GM03348 (cell line): ENCODE measurements at regions not wholly inside any gene's neighbourhood (a gene's known extent, or its start where the extent isn't known, plus 50 kb on each side); places are given as distances from the start of the nearest gene placed in this dataset.
A peak's percentile ranks its signal among the peaks of the same experiment; 100 is the strongest.
"Not testable (repeated sequence)": the region's sequence is repeated elsewhere in the genome, so short reads cannot be mapped to it uniquely, and the experiment has no call there.

Experiments
- DNase-seq: peaks from one replicate; pipeline ENCODE4 v3.0.0; 2012; ENCODE audit warnings: low spot score

DNA sequence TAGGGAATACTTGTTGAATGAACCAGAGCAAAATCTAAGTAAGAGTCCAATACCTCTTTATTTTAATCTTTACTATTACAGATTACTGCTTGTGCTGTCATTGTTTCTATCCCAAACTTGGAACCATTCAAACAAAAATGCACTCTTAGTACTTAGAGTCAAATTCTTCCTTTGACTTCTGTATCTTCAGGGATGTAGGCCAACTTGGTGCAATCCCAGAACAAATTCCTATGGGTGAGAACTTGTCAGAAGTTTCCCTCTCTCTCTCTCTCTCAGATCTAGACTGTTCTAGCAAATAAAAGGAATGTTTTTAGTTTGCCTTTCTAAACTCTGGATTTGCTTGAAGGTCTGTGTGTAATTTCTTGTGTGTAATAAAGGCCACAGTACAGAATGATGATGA, 329.0 kb upstream of the TMTC4 start:
- DNase-seq = no peak

DNA sequence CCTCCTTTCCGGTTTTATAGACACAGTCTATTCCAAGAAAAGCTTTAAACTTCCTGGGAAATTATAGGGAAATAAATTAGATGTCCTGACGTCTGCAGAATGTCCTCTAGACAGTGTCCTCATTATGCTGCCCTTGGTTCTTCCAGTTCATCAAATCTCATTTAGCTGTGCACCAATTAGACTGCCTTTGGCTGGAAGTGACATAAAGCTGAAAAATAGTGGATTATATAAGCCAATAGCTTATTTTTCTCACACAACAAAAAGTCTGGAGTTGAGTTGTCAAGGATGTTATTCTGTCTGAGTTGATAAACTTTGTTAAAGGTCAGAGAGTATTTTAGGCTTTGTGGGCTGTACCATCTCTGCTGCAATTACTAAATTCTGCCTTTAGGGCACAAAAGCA, 314.8 kb upstream of the TMTC4 start:
- no peak for DNase-seq

DNA sequence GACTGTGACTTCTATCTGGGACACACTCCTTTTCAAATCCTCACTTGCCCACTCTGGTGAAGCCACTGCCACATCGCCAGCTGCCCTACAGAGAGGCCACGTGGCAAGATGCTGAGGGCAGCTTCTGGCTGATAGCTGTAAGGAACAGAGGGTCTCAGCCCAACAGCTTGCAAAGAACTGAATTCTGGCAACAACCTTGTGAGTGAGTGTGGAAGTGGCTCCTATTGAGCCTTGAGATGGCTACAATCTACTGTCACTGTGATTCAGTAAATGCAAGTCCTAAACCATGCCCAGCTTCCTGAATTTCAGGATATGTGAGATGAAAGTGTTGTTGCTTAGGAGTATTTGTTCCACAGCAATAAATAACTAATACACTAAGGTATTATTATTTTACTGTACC, 314.3 kb upstream of the TMTC4 start:
- no peak for DNase-seq

DNA sequence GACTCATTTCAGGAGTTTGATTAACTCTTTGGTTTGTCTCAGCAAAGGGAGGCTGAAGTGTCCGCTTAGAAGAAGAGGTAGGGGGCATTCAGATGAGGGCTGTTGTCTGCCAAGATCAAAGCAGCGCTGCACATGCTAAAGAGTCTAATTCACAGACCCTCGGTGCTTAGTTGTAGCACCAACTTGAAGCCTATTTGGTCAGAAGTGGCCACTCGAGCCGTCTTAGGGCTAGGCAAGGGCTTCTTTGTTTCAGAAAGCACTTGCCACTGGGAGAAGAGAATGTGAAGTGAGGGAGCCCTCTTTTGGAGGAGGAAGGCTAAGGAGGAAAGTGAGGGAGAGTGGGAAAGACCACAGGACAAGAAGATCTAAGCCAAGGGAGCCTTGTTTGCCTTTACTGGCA, 313.4 kb upstream of the TMTC4 start:
- peak; percentile 11 for DNase-seq

DNA sequence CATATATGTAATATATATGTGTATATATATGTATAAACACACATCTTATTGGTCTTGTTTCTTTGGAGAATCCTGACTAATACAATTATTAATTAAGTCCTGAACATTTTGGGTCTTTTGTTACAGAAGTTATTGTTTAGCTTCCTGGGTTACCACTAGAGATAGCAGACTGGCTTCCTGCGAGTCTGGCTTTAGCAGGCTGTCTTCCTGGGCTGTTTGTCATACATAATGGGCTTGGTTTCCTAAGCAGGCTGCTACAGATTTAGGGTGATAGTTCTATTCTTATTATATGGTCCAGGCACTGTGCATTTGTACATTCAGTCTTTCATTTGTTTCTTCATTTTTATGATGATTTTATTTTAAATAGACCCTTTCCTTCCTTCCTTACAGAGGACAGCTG, 312.0 kb upstream of the TMTC4 start:
- DNase-seq = no peak

DNA sequence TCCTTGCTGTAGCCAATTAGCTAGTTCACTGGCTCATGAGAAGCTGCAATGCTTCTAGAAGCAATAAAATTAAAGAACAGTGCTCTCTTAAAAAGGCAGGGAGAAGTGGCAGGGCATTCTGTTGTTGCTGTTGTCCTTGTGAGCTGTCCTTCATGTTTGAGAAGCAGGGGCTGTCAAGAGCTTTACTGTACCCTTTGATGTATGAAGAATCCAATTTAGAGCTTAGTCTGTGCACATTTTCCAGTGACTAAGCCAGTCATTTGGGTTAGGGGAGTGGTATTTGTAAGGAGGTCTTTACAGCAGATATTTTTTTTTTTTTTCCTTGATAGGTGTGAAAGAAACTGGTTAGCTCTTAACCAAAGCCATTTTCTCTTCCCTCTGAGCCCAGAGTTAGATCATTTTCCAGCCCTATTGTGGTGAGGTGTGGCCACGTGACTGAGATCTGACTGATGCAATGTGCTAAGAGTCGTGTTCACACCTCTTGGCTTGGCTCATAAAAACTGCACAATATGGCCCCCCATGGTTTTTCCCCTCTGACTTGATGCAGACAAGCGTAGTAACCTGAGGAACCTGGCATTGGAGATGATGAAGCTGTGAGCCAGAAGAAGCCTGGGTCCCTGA, 309.6 kb upstream of the TMTC4 start:
- no peak for DNase-seq

DNA sequence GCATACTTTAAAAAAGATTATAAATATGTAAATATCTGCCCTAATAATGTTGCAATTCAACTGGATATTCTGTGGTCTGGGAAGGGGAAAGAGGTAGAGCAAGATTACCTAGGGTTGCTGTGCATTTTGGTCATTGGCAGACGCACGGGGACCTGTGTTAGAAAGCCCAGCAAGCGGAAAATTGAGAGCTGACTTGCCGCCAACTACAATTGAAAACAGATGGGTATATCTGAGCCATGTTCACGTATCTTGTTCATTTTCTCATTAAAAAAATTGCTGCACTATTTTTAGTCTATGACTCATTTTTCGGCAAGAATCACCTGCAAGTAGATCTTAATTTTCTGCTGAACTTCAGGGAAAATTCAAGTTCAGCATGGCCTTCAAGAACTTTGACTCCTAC, 308.5 kb upstream of the TMTC4 start:
- DNase-seq = no peak

DNA sequence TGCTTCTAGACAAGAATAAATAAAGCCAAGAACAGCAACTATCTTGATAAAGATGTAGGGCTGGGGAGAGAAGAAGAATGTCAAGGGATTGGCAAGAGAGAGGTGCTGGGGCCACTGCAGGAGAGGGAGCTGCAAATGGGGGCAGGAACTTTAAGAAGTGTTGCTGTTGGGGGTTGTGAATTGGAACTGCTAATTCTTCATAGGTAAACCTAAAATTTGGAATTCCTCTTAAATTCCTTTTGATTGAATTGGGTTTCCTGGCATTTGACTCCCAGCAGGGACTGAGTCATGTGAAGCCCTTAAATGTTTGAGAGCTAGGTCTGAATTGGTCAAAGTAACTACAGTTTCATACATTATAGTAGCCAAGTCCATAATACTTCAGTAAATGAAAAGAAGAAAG, 305.6 kb upstream of the TMTC4 start:
- DNase-seq = no peak

DNA sequence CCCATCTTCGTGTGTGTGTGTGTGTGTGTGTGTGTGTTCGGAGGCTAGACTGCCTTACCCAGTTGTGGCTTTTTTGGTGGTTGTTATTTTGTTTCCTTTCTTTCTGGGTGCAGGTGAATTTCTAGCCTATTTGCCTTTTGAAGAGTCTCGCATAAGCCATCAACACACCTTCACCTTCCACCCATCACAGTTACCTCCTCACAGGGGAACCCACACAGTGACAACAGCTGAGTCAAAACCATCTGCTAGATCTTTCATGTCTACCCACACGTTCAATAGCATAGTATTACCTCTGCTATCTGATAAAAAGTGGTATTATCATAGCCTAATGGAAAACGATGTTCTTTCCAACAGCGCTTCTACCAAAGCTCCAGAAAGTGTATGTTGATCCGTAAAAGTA, 303.2 kb upstream of the TMTC4 start:
- no peak for DNase-seq

DNA sequence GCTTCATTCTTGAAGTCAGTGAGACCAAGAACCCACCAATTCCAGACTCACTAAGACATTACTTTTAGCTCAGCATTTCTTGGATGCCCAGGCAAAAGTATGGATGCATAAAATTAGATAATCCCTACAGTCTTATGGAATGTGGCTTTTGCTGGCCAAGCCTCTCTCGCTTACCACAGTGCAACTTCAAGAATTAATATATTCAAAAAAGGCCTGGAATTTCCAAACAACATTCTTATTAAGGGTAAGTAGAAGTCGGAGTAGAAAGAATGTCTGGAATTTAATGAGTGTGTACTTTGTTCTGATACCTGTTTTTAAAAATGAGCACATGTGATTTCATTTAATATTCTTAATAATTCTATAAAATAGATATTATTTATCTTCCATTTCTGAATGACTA, 302.4 kb upstream of the TMTC4 start:
- DNase-seq = no peak

DNA sequence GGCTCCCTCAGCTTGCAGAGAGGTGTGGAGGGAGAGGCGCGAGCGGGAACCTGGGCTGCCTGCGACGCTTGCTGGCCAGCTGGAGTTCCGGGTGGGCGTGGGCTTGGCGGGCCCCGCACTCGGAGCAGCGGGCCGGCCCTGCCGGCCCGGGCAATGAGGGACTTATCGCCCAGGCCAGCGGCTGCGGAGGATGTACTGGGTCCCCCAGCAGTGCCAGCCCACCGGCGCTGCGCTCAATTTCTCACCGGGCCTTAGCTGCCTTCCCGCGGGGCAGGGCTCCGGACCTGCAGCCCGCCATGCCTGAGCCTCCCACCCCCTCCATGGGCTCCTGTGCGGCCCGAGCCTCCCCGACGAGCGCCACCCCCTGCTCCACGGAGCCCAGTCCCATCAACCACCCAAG, 301.1 kb upstream of the TMTC4 start:
- DNase-seq = not testable (repeated sequence)

DNA sequence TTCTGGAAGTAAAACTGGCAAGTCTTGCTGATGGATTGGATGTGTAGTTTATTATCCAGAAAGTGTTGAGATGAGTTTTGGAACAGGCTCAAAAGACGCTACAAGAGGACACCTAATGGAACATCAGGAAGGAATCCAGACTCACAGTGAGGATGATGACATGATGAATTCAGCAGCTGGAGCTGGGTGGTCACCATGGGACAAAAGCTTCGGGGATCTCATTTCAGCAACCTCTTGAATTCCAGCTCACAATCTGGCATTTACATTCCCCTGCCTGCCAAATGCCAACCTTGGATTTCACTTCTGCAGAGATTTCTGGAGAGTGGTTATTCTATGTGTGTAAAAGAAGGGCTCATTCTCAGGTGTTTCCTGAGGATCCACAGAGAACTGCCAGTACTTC, 288.0 kb upstream of the TMTC4 start:
- no peak for DNase-seq

DNA sequence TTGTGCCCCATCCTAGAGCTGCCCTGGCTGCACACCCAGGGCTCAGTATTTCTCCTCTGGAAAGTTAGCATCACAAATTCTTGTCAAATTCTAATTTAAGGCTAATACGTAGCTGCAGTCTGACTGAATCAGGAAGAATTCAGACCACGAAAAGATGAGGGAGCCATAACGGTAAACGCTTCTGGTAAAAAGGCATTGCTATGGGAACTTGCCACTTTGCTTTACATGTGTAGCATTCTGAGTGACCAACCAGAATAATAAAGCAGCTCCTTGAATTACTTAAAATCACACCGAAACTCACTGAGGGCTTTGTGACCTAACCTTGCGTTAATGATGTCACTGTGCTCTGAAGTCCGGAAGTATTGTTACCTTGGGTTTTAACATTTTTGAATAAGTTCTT, 286.6 kb upstream of the TMTC4 start:
- no peak for DNase-seq

DNA sequence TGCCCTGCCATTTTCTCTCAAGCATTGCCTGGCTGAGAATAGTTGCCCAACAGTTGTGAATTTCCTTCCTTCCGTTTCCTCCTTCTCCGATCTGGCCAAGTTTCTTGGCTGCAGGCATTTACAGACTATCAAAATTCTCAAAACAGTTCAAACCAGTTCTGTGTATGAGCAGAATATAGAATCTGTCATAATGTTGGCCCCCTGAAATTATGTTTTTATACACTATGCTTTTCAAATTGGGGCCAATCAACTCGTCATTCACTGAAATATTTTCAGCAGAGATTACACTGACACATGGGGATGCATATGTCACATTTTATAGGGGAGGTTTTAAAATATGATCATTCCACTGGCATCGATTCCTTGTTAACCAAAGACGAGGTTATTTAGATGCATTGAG, 284.2 kb upstream of the TMTC4 start:
- no peak for DNase-seq

DNA sequence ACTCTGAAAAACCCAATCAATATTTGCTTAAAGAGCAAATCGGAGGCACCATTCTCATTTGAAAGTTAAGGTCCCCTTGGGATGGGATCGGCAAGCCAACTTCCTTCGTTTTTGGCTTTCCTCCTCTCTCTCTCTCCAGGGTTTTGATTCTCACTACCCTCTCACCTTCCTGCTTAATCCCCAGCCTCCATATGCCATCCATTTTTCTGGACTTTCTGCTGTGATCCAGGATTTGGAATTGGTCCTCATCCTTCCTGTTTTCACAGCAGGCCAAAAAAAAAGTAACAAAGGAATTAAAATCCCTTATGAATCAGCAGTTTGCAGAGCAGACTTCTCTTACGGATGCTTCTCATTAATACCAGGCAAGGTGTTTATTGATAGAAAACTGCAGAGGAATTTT, 283.1 kb upstream of the TMTC4 start:
- DNase-seq = no peak

DNA sequence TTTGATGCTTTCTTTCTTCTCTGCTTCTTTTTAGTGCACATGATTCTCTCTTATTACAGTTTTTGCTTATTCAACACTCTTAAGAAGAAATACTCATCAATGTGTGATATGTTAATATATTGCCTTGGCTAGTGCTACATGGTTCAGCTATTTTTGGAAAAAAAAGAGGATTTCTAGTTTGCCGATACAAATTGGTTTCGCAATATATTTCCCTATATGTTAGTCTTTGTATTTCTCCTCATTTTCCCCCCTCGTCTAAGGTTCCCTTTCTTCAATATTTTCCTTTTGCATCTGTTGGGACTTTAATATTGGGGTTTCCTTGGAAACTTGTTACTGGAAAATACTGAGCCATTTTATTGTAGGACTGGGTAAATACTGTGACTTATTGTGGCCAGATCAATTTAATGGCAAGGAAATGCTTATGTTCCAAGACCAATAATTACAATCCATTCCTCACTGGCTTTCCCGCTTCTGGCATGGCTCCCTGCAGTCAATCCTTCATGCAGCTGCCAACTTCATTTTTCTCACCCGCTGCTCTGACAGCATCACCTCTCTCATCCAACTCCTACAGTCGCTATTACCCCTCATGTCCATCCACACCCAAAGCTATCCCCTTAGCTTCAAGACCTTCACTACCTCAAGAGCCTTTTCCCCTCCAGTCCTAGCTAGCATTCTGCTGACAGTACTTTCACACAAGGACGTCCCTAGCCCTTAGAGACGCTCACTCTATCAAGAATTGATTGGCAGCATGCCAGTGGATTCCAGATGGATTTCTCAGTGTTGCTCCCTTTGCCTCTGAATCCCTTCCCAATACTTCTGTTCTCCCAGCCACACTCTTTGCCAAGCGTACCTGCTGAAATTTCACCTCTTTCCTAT, 280.1 kb upstream of the TMTC4 start:
- DNase-seq = no peak

DNA sequence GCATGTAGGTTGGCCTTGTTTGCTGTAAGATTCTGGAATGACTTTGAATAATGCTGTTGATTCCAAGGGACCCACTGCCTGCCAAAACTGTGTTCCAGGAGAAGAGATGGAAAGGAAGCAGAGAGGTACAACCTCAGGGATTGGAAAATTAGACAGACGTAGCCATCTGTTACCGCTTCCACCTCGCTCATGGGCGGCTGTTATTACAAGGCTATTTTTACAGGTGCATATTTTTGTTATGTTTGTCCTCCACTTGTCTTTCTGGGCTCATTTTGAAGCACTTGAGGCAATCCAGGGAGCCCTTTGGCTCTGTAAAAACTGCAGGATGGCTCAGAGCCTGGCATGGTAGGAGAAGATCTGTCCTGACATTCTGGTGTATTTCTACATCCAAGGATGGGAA, 276.4 kb upstream of the TMTC4 start:
- no peak for DNase-seq

DNA sequence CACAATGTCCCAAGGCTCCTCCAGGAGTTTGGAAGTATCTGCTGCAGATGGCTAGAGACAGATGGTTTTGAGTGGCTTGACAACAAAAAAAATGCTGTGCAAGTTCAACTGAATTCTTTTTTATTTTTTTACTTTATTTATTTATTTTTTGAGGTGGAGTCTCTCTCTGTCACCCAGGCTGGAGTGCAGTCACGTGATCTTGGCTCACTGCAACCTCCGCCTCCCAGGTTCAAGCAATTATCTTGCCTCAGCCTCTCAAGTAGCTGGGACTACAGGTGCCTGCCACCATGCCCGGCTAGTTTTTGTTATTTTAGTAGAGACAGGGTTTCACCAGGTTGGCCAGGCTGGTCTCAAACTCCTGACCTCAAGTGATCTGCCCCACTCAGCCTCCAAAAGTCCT, 274.3 kb upstream of the TMTC4 start:
- not testable (repeated sequence) for DNase-seq

DNA sequence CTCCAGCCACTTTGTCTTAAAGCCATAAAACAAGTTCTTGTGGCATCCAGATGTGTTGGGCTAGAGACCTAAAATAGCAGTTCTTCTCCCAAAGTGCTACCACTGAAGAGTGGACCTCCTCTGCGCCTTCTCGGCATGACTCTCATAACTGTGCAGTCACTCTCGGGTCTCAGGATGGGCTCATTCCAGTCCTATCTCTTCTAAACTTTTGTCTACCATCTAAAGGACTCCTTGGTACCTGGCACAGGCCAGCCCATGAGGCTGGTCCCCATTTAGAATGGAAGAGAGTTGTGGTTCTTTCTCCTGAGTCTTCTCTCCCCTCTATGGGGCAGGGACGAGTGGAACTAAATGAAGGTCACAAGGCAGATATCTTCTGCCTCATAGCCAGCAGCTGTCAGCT, 272.0 kb upstream of the TMTC4 start:
- DNase-seq = no peak

DNA sequence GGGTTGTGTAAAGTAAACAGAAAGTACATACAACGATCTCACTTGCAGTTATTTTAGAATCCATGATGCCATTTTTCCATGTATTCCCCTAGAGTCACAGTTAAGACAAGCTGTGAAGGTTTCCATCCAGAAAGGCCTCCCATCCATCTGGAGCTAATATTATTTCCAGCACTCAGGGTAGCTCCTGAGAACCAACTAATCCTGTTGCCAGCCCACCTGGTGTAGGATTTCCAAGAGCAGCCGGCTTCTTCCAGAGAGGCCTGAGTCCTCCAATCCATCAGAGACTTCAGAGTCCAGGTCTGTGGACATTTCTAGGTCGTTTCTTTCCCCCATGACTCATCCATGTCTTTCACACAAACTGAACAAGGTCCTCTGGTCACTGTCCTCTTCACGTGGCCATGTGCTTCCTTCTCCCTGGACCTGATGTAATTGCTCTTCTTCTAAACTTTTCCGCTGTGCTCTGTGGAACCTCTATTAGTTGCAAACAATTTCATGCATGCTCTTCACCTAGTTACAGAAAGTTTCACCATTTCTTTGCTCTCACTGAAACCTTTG, 270.3 kb upstream of the TMTC4 start:
- no peak for DNase-seq

DNA sequence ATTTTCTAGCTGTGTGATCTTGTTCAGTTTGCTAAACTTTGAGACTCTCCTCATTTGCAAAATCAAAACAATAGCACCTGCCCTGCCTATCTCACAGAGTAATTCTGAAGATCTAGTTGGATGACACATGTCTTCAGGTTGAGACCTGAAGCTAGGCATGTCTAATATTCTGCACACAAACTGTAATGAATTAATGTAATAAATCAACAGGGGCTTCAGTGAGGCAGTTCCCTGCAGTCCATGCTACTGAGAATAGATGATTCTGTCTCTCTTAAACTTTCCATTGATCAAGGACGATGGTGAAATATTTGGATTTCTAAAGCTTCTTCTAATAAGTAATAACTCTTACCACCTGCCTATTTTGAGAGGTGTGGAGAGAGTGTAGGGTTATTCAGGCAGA, 268.1 kb upstream of the TMTC4 start:
- DNase-seq = no peak

DNA sequence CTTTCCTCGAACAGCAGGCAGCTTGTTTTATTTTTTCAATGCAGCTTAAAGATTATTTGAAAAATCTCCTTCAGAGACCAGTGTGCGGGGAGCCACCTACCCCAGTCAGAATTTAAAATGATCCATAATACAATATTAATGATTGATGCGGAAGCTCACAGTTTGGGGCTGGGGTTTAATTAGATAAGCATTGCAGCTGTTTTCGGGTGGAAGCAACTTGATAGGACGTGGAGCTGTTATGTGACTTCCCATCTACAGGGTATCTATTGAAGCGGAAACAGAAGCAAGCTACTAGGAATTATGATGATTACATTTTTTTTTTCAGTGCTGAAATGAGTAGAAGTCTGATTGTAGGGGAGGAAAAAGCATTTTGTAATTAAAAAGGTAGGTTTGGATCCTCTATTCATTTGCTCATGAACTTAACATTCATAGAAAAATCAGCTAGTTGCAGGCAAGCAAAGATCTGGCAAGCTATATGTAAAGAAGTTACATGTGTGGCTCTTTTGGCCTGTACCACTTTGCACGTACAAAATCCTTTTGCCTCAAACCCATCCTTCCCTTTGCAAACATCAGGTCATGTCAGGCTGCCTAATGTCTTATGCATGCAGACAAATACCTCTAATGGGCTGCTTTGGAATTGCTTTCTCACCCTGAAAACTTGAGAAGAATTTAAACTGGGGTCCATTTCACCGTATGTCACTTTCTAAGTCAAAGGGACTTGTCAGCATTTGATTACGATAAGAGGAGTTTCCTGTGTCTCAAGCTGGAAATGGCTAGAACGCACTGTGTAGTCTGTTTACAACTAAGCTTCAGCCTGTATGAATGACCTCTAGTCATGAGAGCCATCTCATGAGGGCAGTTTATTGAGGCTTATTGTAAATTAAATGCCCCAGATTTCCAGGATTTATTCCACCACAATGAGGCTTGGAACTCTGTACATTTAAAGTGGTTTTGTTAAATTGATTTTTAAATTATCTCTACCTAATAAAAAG, 267.1 kb upstream of the TMTC4 start:
- DNase-seq = no peak
